Body of pancreas (tissue), 4 donors: ENCODE measurements at regions not wholly inside any gene's neighbourhood (a gene's known extent, or its start where the extent isn't known, plus 50 kb on each side); places are given as distances from the start of the nearest gene placed in this dataset.

Source experiments
- ATAC-seq: fragments of 150-250 bp; one replicate; pipeline ENCODE4 v1.9.1; 2016
- DNase-seq, 4 donors: peaks; one replicate each; pipeline ENCODE4 v3.0.0-alpha.2; 2019
- H3K27ac ChIP-seq, 4 donors: fragments of 200-600 bp; sonication (generic); 1 replicate in 3 of 4; 2 replicates in 1 of 4; pipeline versions ENCODE4 v1.5.1 to v1.6.1; 2016 to 2019; ENCODE audit warnings: mild to moderate bottlenecking in 1 of 4, mixed read lengths in 1 of 4, moderate library complexity in 1 of 4
- H3K27me3 ChIP-seq, 2 donors: fragments of 200-600 bp; sonication (generic); one replicate each; pipeline ENCODE4 v1.6.0; 2016; ENCODE audit warnings: mild to moderate bottlenecking in 1 of 2
- H3K36me3 ChIP-seq, 2 donors: fragments of 200-600 bp; sonication (generic); replicated peaks in 1 of 2; 2 replicates each; pipeline ENCODE4 v1.5.1; 2016; ENCODE audit warnings: low read depth in 2 of 2; ENCODE audit not compliant: insufficient read depth in 1 of 2
- H3K4me1 ChIP-seq: fragments of 200-600 bp; sonication (generic); one replicate; pipeline ENCODE4 v1.6.0; 2016
- H3K4me3 ChIP-seq, 2 donors: fragments of 200-600 bp; sonication (generic); 1 replicate in 1 of 2; 2 replicates in 1 of 2; pipeline ENCODE4 v1.5.1; 2016 to 2019
- H3K9me3 ChIP-seq, 3 donors: fragments of 200-600 bp; sonication (generic); 1 replicate in 2 of 3; 2 replicates in 1 of 3; pipeline ENCODE4 v1.5.1; 2016
- POLR2A ChIP-seq, 3 donors: fragments of 450-650 bp; IDR thresholded peaks; one replicate each; pipeline ENCODE4 v1.6.1; 2016; ENCODE audit warnings: antibody characterized with exemption in 3 of 3, mild to moderate bottlenecking in 2 of 3
- WGBS, 2 donors: methylation state at CpG; one replicate each; pipeline ENCODE4 v1.1.5; 2017; 5-methylcytosine and 5-hydroxymethylcytosine counted together
- intact Hi-C: fragments of 100-400 bp; cut with DNase I; formaldehyde crosslinking; loops from one replicate; pipeline ENCODE4 v1.15.1; 2023
- TF ChIP-seq, protein P1 (sequence below), 7 experiments: fragments of 450-650 bp in 4 of 7; fragments of 200-600 bp in 3 of 7; sonication (generic) in 3 of 7; IDR thresholded peaks; one replicate each; pipeline ENCODE4 v1.5.1; 2016 to 2019; ENCODE audit warnings: antibody characterized with exemption in 7 of 7

DNA sequence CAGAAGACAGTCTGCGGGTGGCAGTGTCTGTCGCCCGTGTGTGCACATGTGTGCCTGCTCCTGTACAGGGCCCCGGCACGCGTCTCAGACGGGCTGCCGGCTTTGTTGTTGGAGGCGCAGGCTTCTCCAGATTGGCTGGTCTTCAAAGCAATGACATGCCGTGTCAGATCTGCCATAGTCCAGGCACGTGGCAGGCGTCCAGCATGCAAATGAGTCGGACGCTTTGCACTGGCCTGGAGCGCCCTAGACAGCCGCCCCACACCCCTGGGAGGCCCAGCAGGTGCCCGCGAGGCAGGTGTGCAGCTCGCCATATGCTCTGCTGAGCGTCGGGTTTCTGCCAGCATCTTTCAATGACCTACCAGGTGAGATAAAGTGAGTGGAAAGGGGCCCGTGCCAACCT, 71.5 kb downstream of the GADD45G start:
- H3K36me3 ChIP-seq: no peaks in the 10 kb centered on the region
- H3K4me1 ChIP-seq: peaks cover 52% of the 10 kb centered on the region
- intact Hi-C loops: no loop called here
- H3K27ac ChIP-seq: peak overlapping the region; percentile 63 to 85 (median 78)
- peak in 2 of 3 donors; percentile 36 to 39 for TF ChIP-seq POLR2A (IDR thresholded peaks at IDR 0.05)
- TF ChIP-seq, protein P1, sequence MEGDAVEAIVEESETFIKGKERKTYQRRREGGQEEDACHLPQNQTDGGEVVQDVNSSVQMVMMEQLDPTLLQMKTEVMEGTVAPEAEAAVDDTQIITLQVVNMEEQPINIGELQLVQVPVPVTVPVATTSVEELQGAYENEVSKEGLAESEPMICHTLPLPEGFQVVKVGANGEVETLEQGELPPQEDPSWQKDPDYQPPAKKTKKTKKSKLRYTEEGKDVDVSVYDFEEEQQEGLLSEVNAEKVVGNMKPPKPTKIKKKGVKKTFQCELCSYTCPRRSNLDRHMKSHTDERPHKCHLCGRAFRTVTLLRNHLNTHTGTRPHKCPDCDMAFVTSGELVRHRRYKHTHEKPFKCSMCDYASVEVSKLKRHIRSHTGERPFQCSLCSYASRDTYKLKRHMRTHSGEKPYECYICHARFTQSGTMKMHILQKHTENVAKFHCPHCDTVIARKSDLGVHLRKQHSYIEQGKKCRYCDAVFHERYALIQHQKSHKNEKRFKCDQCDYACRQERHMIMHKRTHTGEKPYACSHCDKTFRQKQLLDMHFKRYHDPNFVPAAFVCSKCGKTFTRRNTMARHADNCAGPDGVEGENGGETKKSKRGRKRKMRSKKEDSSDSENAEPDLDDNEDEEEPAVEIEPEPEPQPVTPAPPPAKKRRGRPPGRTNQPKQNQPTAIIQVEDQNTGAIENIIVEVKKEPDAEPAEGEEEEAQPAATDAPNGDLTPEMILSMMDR (IDR thresholded peaks at IDR 0.05): peak in 1 of 7 experiments; percentile 19
- 16 to 30% methylated on average over 4 to 22 of the region's 22 CpGs for WGBS, 2 donors
- DNase-seq: peak; percentile 98 to 100 (median 98)
- H3K4me3 ChIP-seq: no peak overlapping the region
- peak; percentile 93 for ATAC-seq
- H3K9me3 ChIP-seq: no peaks in the 10 kb centered on the region
- H3K27me3 ChIP-seq: no peaks in the 10 kb centered on the region

DNA sequence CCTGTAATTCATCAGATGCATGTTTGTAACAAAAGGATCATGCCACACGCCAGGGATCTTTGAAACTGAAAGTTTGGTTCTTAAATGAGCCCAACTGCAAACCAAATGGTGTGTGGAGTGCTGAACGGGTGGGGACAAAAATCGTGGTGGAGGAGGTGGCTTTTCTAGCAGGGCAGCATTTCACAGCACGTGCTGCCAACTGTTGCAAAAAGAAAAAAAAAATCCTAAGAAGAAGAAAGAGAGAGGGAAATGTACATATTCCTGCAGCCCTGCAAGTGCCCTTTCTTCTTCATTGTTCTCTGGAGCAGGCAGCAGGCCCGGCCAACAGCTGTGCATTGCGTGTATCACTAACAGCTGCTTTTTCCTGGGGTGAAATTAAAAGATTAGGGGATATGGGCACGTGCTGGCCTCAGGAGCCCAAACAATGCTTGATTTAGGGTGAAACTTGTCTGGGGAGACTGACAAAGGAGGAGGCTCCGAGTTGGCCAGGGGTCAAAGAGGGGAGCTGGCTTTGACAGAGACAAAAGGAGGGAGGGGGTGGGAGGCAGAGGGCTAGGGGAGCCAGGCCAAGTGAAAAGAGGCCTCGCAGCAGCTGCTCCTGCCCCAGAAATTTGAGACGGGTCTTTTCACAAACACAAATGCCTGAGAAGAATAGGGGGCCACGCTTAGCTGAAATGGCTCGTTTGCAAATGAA, 73.0 kb downstream of the GADD45G start:
- H3K27me3 ChIP-seq: no peaks in the 10 kb centered on the region
- H3K36me3 ChIP-seq: no peaks in the 10 kb centered on the region
- WGBS, 2 donors: 32 to 41% methylated on average over 12 of the region's 12 CpGs
- TF ChIP-seq, protein P1 (IDR thresholded peaks at IDR 0.05): no peak
- TF ChIP-seq POLR2A (IDR thresholded peaks at IDR 0.05): no peak
- intact Hi-C loops: no loop called here
- DNase-seq (peak; percentile 63 to 83 (median 67)), ATAC-seq (no peak)
- H3K27ac ChIP-seq: peak overlapping the region; percentile 40 to 85 (median 78)
- no peak overlapping the region for H3K4me3 ChIP-seq
- no peaks in the 10 kb centered on the region for H3K9me3 ChIP-seq
- peaks cover 64% of the 10 kb centered on the region for H3K4me1 ChIP-seq

DNA sequence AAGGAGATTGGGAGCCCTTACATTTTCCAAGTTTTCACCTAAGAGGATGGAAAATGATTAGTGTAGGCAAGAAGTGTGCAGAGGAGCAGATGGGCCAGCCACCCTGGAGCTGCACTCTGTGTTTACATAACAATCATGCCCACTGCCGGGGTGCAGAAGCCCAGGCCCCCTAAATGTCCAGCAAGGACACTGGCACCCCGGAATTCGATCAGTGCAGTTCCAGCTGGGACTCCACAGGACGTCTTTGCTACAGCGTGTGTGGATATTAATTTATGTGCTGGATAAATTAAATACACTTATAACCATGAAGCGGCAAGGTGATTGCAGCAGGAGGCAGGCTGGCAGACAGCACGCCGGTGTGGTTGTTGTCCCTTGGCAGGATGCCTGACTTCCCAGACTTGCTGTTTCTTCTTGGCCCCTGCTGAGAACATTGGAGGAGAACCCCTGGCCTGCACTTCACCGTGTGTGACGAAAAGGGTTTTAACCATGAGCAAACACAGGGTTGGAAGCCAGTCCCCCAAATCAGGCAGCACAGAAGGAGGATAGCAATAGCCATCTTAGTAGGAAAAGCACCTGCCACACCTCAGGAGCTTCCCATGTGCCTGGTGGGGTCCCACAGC, 73.7 kb downstream of the GADD45G start:
- no peaks in the 10 kb centered on the region for H3K36me3 ChIP-seq
- no peaks in the 10 kb centered on the region for H3K9me3 ChIP-seq
- H3K4me1 ChIP-seq: peaks cover 71% of the 10 kb centered on the region
- intact Hi-C loops: no loop called here
- H3K27me3 ChIP-seq: no peaks in the 10 kb centered on the region
- H3K27ac ChIP-seq: peak overlapping the region in 3 of 4 donors; percentile 74 to 85 (median 81)
- 53 to 59% methylated on average over 10 of the region's 10 CpGs for WGBS, 2 donors
- H3K4me3 ChIP-seq: no peak overlapping the region
- DNase-seq: peak in 3 of 4 donors; percentile 55 to 65 (median 58)
- ATAC-seq: no peak
- no peak for TF ChIP-seq POLR2A (IDR thresholded peaks at IDR 0.05)
- TF ChIP-seq, protein P1 (IDR thresholded peaks at IDR 0.05): no peak

DNA sequence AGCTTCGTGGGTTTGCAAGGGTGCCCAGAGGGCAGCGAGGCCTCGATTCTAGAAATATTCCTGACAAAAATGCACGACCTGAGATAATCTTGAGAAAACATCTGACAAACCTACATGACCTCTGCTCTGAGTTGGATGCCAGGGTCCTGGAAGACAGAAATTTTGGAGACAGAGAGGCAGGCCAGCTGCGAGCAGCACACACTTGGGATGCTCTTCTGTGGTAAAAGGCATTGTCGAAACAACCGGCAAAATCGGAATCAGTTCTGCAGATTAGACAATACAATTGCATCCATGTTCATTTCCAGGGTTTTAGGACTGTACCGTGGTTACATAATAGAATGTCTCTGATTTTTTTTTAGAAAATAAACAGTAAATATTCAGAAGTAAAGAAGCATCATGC, 74.2 kb downstream of the GADD45G start:
- intact Hi-C loops: no loop called here
- no peak for TF ChIP-seq POLR2A (IDR thresholded peaks at IDR 0.05)
- TF ChIP-seq, protein P1 (IDR thresholded peaks at IDR 0.05): no peak
- 72 to 77% methylated on average over 9 of the region's 9 CpGs for WGBS, 2 donors
- Histone ChIP-seq H3K4me1 (peaks cover 76% of the 10 kb centered on the region), H3K36me3 (no peaks in the 10 kb centered on the region), H3K27ac (peak overlapping the region in 3 of 4 donors; percentile 74 to 85 (median 81)), H3K9me3 (no peaks in the 10 kb centered on the region), H3K27me3 (no peaks in the 10 kb centered on the region), H3K4me3 (no peak overlapping the region)
- DNase-seq (no peak), ATAC-seq (no peak)
